B cell (primary cell): ENCODE measurements at regions not wholly inside any gene's neighbourhood (a gene's known extent, or its start where the extent isn't known, plus 50 kb on each side); places are given as distances from the start of the nearest gene placed in this dataset.
"Not testable (repeated sequence)": the region's sequence is repeated elsewhere in the genome, so short reads cannot be mapped to it uniquely, and the experiment has no call there.

Experiments used
- CTCF ChIP-seq: fragments of 200-600 bp; IDR thresholded peaks from one replicate; pipeline ENCODE4 v1.8.0; 2022; ENCODE audit warnings: antibody characterized with exemption, mild to moderate bottlenecking
- EZH2 ChIP-seq: IDR thresholded peaks from 2 replicates; pipeline ENCODE4 v1.6.1; 2012; ENCODE audit warnings: borderline replicate concordance, low read depth, mild to moderate bottlenecking, moderate library complexity, low read length; ENCODE audit not compliant: insufficient read depth, poor library complexity, severe bottlenecking

- not testable (repeated sequence) for TF ChIP-seq CTCF, EZH2
These were observed 349.9 kb downstream of the ADGRD1 start for GRCh38 chr12:131303576-131303975.
